Neural progenitor cell (in vitro differentiated cells): ENCODE measurements at regions not wholly inside any gene's neighbourhood (a gene's known extent, or its start where the extent isn't known, plus 50 kb on each side); places are given as distances from the start of the nearest gene placed in this dataset.

Experiments used
- DNase-seq: peaks from one replicate; pipeline ENCODE4 v3.0.0-alpha.2; 2016; ENCODE audit warnings: low spot score
- H2AFZ ChIP-seq: fragments of 200-600 bp; sonication (generic); replicated peaks from 2 replicates; pipeline ENCODE4 v1.6.1; 2016; ENCODE audit warnings: antibody characterized with exemption
- H3F3A ChIP-seq: fragments of 200-600 bp; sonication (generic); 2 replicates; pipeline ENCODE4 v1.6.1; 2016; ENCODE audit warnings: antibody characterized with exemption, low read depth
- H3K27ac ChIP-seq: fragments of 200-600 bp; sonication (generic); 2 replicates; pipeline ENCODE4 v1.5.1; 2016; ENCODE audit warnings: mild to moderate bottlenecking
- H3K27me3 ChIP-seq: fragments of 200-600 bp; sonication (generic); 2 replicates; pipeline ENCODE4 v1.6.1; 2016; ENCODE audit warnings: mild to moderate bottlenecking, moderate library complexity
- H3K36me3 ChIP-seq: fragments of 200-600 bp; sonication (generic); 2 replicates; pipeline ENCODE4 v1.5.1; 2016
- H3K4me1 ChIP-seq: fragments of 200-600 bp; sonication (generic); 2 replicates; pipeline ENCODE4 v1.6.1; 2016; ENCODE audit warnings: mixed run types
- H3K4me2 ChIP-seq: fragments of 200-600 bp; sonication (generic); 2 replicates; pipeline ENCODE4 v1.6.1; 2016
- H3K4me3 ChIP-seq: fragments of 200-600 bp; sonication (generic); 2 replicates; pipeline ENCODE4 v1.5.1; 2016
- H3K79me2 ChIP-seq: fragments of 200-600 bp; sonication (generic); 2 replicates; pipeline ENCODE4 v1.6.1; 2016; ENCODE audit warnings: low read depth
- H3K9ac ChIP-seq: fragments of 200-600 bp; sonication (generic); 2 replicates; pipeline ENCODE4 v1.6.1; 2016
- H3K9me3 ChIP-seq: fragments of 200-600 bp; sonication (generic); 2 replicates; pipeline ENCODE4 v1.5.1; 2016; ENCODE audit warnings: low read depth
- H4K20me1 ChIP-seq: fragments of 200-600 bp; sonication (generic); 2 replicates; pipeline ENCODE4 v1.6.1; 2016; ENCODE audit warnings: low read depth
- H3K27ac Mint-ChIP-seq: 3 replicates; pipeline ENCODE4 v1.8.0; 2021; ENCODE audit warnings: mixed read lengths
- H3K27me3 Mint-ChIP-seq: 2 replicates; pipeline ENCODE4 v1.8.0; 2022; ENCODE audit warnings: low read depth, mild to moderate bottlenecking, inconsistent platforms, moderate library complexity, mixed read lengths; ENCODE audit not compliant: insufficient read depth
- H3K36me3 Mint-ChIP-seq: 3 replicates; pipeline ENCODE4 v1.8.0; 2021; ENCODE audit warnings: mixed read lengths
- H3K4me1 Mint-ChIP-seq: 3 replicates; pipeline ENCODE4 v1.8.0; 2021; ENCODE audit warnings: mixed read lengths
- H3K4me3 Mint-ChIP-seq: 3 replicates; pipeline ENCODE4 v1.8.0; 2021; ENCODE audit warnings: mild to moderate bottlenecking, moderate library complexity, mixed read lengths
- H3K9me3 Mint-ChIP-seq: 3 replicates; pipeline ENCODE4 v1.8.0; 2020; ENCODE audit warnings: mixed read lengths
- EZH2 ChIP-seq: fragments of 200-600 bp; sonication (generic); IDR thresholded peaks from 2 replicates; pipeline ENCODE4 v1.6.1; 2017; ENCODE audit warnings: antibody characterized with exemption, mild to moderate bottlenecking, moderate library complexity
- EZH2phosphoT487 ChIP-seq: fragments of 200-600 bp; sonication (generic); IDR thresholded peaks from 2 replicates; pipeline ENCODE4 v1.6.1; 2017; ENCODE audit warnings: antibody characterized with exemption
- TF ChIP-seq, protein P1 (sequence below): fragments of 200-600 bp; sonication (generic); IDR thresholded peaks from 2 replicates; pipeline ENCODE4 v1.5.1; 2017; ENCODE audit warnings: antibody characterized with exemption, mild to moderate bottlenecking

GRCh38 chr13:44061876-44062275 lies 182.2 kb downstream of the LACC1 start:
- Histone ChIP-seq H3K4me3 (no peak overlapping the region), H3K36me3 (no peaks in the 10 kb centered on the region), H3K79me2 (no peaks in the 10 kb centered on the region), H3K9ac (no peak overlapping the region), H3K27me3 (no peaks in the 10 kb centered on the region), H4K20me1 (no peaks in the 10 kb centered on the region), H3K4me2 (no peak overlapping the region), H3K4me1 (peaks cover 12% of the 10 kb centered on the region), H3K9me3 (no peaks in the 10 kb centered on the region), H2AFZ (no peak overlapping the region), H3K27ac (no peak overlapping the region), H3F3A (peaks cover 5% of the 10 kb centered on the region)
- peaks cover 38% of the 10 kb centered on the region for H3K4me1 Mint-ChIP-seq
- peaks cover 18% of the 10 kb centered on the region for H3K9me3 Mint-ChIP-seq
- H3K36me3 Mint-ChIP-seq = peaks cover 3% of the 10 kb centered on the region
- DNase-seq = no peak
- H3K4me3 Mint-ChIP-seq = no peak overlapping the region
- peaks cover 13% of the 10 kb centered on the region for H3K27me3 Mint-ChIP-seq
- TF ChIP-seq EZH2phosphoT487 = no peak
- TF ChIP-seq EZH2 = no peak
- TF ChIP-seq, protein P1, sequence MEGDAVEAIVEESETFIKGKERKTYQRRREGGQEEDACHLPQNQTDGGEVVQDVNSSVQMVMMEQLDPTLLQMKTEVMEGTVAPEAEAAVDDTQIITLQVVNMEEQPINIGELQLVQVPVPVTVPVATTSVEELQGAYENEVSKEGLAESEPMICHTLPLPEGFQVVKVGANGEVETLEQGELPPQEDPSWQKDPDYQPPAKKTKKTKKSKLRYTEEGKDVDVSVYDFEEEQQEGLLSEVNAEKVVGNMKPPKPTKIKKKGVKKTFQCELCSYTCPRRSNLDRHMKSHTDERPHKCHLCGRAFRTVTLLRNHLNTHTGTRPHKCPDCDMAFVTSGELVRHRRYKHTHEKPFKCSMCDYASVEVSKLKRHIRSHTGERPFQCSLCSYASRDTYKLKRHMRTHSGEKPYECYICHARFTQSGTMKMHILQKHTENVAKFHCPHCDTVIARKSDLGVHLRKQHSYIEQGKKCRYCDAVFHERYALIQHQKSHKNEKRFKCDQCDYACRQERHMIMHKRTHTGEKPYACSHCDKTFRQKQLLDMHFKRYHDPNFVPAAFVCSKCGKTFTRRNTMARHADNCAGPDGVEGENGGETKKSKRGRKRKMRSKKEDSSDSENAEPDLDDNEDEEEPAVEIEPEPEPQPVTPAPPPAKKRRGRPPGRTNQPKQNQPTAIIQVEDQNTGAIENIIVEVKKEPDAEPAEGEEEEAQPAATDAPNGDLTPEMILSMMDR = no peak
- peak overlapping the region; percentile 94 for H3K27ac Mint-ChIP-seq

DNA sequence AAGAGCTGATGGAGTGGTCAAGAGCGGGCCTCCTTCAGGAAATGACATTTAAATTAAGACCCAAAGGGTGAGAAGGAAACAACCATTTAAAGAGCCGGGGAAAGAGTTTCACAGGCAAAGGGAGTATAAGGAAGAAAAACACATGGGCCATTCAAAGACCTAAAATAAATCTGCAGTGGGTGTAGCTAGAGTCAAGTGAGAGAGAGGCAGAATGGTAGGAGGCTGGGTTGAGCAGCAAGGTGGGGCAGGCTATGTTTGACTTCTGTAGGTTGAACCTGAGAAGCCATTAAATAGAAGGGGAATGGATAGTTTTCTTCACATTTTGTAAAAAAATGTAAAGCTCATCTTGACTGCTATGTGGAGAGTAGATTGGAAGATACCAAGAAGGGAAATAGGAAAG lies 183.8 kb downstream of the LACC1 start:
- H3K36me3 Mint-ChIP-seq = peaks cover 7% of the 10 kb centered on the region
- no peak overlapping the region for H3K4me3 ChIP-seq
- no peaks in the 10 kb centered on the region for H3K9me3 ChIP-seq
- H3K4me2 ChIP-seq = no peak overlapping the region
- no peak for DNase-seq
- H3K27me3 Mint-ChIP-seq = peaks cover 13% of the 10 kb centered on the region
- H3K4me3 Mint-ChIP-seq = no peak overlapping the region
- H3K4me1 ChIP-seq = peaks cover 14% of the 10 kb centered on the region
- peaks cover 31% of the 10 kb centered on the region for H3K4me1 Mint-ChIP-seq
- H3F3A ChIP-seq = peaks cover 5% of the 10 kb centered on the region
- no peaks in the 10 kb centered on the region for H4K20me1 ChIP-seq
- H3K36me3 ChIP-seq = no peaks in the 10 kb centered on the region
- H3K9ac ChIP-seq = no peak overlapping the region
- H3K27ac ChIP-seq = no peak overlapping the region
- H3K27me3 ChIP-seq = no peaks in the 10 kb centered on the region
- peak overlapping the region; percentile 22 for H3K27ac Mint-ChIP-seq
- TF ChIP-seq, protein P1 = no peak
- TF ChIP-seq EZH2 = no peak
- no peak for TF ChIP-seq EZH2phosphoT487
- H3K9me3 Mint-ChIP-seq = peaks cover 24% of the 10 kb centered on the region
- H3K79me2 ChIP-seq = no peaks in the 10 kb centered on the region
- no peak overlapping the region for H2AFZ ChIP-seq

GRCh38 chr13:44063881-44064280 lies 184.2 kb downstream of the LACC1 start:
- peaks cover 26% of the 10 kb centered on the region for H3K9me3 Mint-ChIP-seq
- H3K4me1 Mint-ChIP-seq = peaks cover 29% of the 10 kb centered on the region
- H3K36me3 ChIP-seq = no peaks in the 10 kb centered on the region
- DNase-seq = no peak
- no peak overlapping the region for H3K9ac ChIP-seq
- no peaks in the 10 kb centered on the region for H3K79me2 ChIP-seq
- no peak overlapping the region for H3K4me2 ChIP-seq
- no peak overlapping the region for H3K27ac Mint-ChIP-seq
- TF ChIP-seq EZH2phosphoT487 (no peak), EZH2 (no peak)
- TF ChIP-seq, protein P1 = no peak
- H3K9me3 ChIP-seq = no peaks in the 10 kb centered on the region
- no peak overlapping the region for H3K27ac ChIP-seq
- peaks cover 5% of the 10 kb centered on the region for H3F3A ChIP-seq
- H3K4me3 Mint-ChIP-seq = no peak overlapping the region
- H3K27me3 Mint-ChIP-seq = peaks cover 13% of the 10 kb centered on the region
- H3K4me1 ChIP-seq = peaks cover 14% of the 10 kb centered on the region
- no peak overlapping the region for H2AFZ ChIP-seq
- no peak overlapping the region for H3K4me3 ChIP-seq
- H3K36me3 Mint-ChIP-seq = peaks cover 7% of the 10 kb centered on the region
- no peaks in the 10 kb centered on the region for H3K27me3 ChIP-seq
- no peaks in the 10 kb centered on the region for H4K20me1 ChIP-seq
